PFSK-1 (cell line): ENCODE measurements at regions not wholly inside any gene's neighbourhood (a gene's known extent, or its start where the extent isn't known, plus 50 kb on each side); places are given as distances from the start of the nearest gene placed in this dataset.

Experiments
- POLR2AphosphoS5 ChIP-seq: IDR thresholded peaks from 2 replicates; pipeline ENCODE4 v1.6.1; 2012; ENCODE audit warnings: low read depth, mild to moderate bottlenecking, control low read depth, low read length, moderate library complexity
- TAF1 ChIP-seq: IDR thresholded peaks from 2 replicates; pipeline ENCODE4 v1.6.1; 2012; ENCODE audit warnings: low read length, control low read depth, borderline replicate concordance; ENCODE audit not compliant: insufficient read depth
- TF ChIP-seq, protein P1 (sequence below), 2 experiments: IDR thresholded peaks; 2 replicates each; pipeline versions ENCODE4 v1.6.1 to v1.8.0; 2011 to 2012; ENCODE audit warnings: low read depth in 2 of 2, low read length in 2 of 2, control low read depth in 1 of 2, inconsistent platforms in 1 of 2, mild to moderate bottlenecking in 1 of 2, moderate library complexity in 1 of 2; ENCODE audit not compliant: insufficient read depth in 1 of 2

DNA sequence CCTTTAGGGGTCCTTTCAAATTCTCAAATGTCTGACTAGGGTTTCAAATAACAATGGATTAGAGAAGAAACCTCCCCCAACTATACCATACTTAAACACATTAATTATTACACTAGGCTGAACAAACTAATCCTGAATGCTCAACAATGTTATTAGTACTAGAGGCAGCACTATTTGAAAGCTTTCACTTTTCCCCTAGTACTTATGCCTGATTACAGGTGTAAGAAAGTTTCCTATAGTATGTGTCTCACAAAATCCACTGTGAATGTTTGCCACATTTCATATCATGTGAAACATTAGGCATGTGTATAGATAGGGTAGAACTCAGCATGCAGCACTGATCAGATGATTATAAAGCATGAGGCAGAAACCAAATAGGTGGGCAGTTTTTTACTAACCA lies 336.2 kb downstream of the ZNF674 start:
- no peak for TF ChIP-seq TAF1
- TF ChIP-seq, protein P1, sequence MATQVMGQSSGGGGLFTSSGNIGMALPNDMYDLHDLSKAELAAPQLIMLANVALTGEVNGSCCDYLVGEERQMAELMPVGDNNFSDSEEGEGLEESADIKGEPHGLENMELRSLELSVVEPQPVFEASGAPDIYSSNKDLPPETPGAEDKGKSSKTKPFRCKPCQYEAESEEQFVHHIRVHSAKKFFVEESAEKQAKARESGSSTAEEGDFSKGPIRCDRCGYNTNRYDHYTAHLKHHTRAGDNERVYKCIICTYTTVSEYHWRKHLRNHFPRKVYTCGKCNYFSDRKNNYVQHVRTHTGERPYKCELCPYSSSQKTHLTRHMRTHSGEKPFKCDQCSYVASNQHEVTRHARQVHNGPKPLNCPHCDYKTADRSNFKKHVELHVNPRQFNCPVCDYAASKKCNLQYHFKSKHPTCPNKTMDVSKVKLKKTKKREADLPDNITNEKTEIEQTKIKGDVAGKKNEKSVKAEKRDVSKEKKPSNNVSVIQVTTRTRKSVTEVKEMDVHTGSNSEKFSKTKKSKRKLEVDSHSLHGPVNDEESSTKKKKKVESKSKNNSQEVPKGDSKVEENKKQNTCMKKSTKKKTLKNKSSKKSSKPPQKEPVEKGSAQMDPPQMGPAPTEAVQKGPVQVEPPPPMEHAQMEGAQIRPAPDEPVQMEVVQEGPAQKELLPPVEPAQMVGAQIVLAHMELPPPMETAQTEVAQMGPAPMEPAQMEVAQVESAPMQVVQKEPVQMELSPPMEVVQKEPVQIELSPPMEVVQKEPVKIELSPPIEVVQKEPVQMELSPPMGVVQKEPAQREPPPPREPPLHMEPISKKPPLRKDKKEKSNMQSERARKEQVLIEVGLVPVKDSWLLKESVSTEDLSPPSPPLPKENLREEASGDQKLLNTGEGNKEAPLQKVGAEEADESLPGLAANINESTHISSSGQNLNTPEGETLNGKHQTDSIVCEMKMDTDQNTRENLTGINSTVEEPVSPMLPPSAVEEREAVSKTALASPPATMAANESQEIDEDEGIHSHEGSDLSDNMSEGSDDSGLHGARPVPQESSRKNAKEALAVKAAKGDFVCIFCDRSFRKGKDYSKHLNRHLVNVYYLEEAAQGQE (IDR thresholded peaks at IDR 0.05; ENCODE audit: insufficient read depth in 1 of 2, low read depth in 2 of 2, low read length in 2 of 2): no peak
- TF ChIP-seq POLR2AphosphoS5: no peak
